Mucosa of descending colon (tissue), 3 donors: ENCODE measurements at regions not wholly inside any gene's neighbourhood (a gene's known extent, or its start where the extent isn't known, plus 50 kb on each side); places are given as distances from the start of the nearest gene placed in this dataset.

Experiments used
- ATAC-seq: fragments of 200-7000 bp; cut with Tn5 transposase; one replicate; pipeline ENCODE4 v1.9.1; 2020; ENCODE audit warnings: mild to moderate bottlenecking, moderate library complexity
- DNase-seq, 3 donors: peaks; one replicate each; pipeline ENCODE4 v3.0.0-alpha.2; 2020
- H3K36me3 ChIP-seq: fragments of 200-600 bp; one replicate; pipeline ENCODE4 v1.8.0; 2021; ENCODE audit warnings: low read depth, mild to moderate bottlenecking
- H3K4me1 ChIP-seq: fragments of 200-600 bp; one replicate; pipeline ENCODE4 v1.8.0; 2021; ENCODE audit warnings: low read depth, mild to moderate bottlenecking
- H3K4me3 ChIP-seq: fragments of 200-600 bp; one replicate; pipeline ENCODE4 v1.8.0; 2021; ENCODE audit warnings: mild to moderate bottlenecking
- H3K9me3 ChIP-seq: fragments of 200-600 bp; one replicate; pipeline ENCODE4 v1.8.0; 2021; ENCODE audit warnings: mild to moderate bottlenecking
- intact Hi-C, 2 donors: fragments of 100-400 bp; cut with DNase I in 1 of 2; cut with micrococcal nuclease in 1 of 2; formaldehyde crosslinking; loops; one replicate each; pipeline versions ENCODE4 v1.11.0 to v1.11.1; 2022; cut with DNase I, micrococcal nuclease
- TF ChIP-seq, protein P1 (sequence below): fragments of 200-600 bp; IDR thresholded peaks from one replicate; pipeline ENCODE4 v1.8.0; 2022; ENCODE audit warnings: antibody characterized with exemption, mild to moderate bottlenecking
- donor health status: DM: no; HTN: no; CAD: no; lungs with moderate emphysema.
- donor health status: DM: no; HTN: no; CAD: no.
- donor health status: DM: no; HTN: yes; CAD: no.

GRCh38 chr5:52476346-52476745 is 311.4 kb upstream of the ITGA1 start:
- TF ChIP-seq, protein P1, sequence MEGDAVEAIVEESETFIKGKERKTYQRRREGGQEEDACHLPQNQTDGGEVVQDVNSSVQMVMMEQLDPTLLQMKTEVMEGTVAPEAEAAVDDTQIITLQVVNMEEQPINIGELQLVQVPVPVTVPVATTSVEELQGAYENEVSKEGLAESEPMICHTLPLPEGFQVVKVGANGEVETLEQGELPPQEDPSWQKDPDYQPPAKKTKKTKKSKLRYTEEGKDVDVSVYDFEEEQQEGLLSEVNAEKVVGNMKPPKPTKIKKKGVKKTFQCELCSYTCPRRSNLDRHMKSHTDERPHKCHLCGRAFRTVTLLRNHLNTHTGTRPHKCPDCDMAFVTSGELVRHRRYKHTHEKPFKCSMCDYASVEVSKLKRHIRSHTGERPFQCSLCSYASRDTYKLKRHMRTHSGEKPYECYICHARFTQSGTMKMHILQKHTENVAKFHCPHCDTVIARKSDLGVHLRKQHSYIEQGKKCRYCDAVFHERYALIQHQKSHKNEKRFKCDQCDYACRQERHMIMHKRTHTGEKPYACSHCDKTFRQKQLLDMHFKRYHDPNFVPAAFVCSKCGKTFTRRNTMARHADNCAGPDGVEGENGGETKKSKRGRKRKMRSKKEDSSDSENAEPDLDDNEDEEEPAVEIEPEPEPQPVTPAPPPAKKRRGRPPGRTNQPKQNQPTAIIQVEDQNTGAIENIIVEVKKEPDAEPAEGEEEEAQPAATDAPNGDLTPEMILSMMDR = no peak
- no peak for ATAC-seq
- no peaks in the 10 kb centered on the region for H3K9me3 ChIP-seq

DNA sequence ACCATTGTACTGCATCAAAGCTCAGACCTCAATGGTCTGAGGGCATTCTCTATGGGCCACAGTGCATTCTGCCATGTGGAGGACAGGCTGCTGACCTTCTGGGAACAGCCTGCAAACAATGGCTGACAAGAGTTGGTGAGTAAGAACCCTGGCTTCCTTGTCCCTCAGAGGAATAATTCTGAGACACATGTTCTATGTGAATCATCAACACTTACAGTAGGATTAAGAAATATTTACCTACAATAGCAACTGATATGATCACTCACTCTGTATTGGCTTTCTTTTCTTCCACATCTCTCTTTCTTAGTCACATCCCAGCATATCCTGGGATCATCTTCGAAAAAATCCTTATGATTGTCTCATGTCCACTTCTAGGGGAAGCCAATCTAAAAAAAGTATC is 306.5 kb upstream of the ITGA1 start:
- TF ChIP-seq, protein P1 = no peak
- Histone ChIP-seq H3K4me3 (no peak overlapping the region), H3K9me3 (no peaks in the 10 kb centered on the region), H3K4me1 (no peaks in the 10 kb centered on the region), H3K36me3 (no peaks in the 10 kb centered on the region)
- no peak for DNase-seq
- ATAC-seq = no peak
- intact Hi-C loops = no loop called here

More at GRCh38 chr5:52476346-52476745, 311.4 kb upstream of the ITGA1 start:
- no peak for DNase-seq
- H3K4me1 ChIP-seq = no peaks in the 10 kb centered on the region
- intact Hi-C loops = no loop called here
- H3K36me3 ChIP-seq = no peaks in the 10 kb centered on the region
- no peak overlapping the region for H3K4me3 ChIP-seq

GRCh38 chr5:52481851-52482250 is 305.9 kb upstream of the ITGA1 start:
- H3K4me3 ChIP-seq = no peak overlapping the region
- intact Hi-C loops = no loop called here
- no peaks in the 10 kb centered on the region for H3K4me1 ChIP-seq
- no peaks in the 10 kb centered on the region for H3K36me3 ChIP-seq
- TF ChIP-seq, protein P1 = no peak
- H3K9me3 ChIP-seq = no peaks in the 10 kb centered on the region
- no peak for DNase-seq
- no peak for ATAC-seq

- TF ChIP-seq, protein P1 = no peak
- Histone ChIP-seq H3K4me1 (no peaks in the 10 kb centered on the region), H3K4me3 (no peak overlapping the region), H3K9me3 (no peaks in the 10 kb centered on the region), H3K36me3 (no peaks in the 10 kb centered on the region)
- ATAC-seq = peak; percentile 34
- no peak for DNase-seq
- intact Hi-C loops = no loop called here
Measured at GRCh38 chr5:52491071-52491787, 296.5 kb upstream of the ITGA1 start.

DNA sequence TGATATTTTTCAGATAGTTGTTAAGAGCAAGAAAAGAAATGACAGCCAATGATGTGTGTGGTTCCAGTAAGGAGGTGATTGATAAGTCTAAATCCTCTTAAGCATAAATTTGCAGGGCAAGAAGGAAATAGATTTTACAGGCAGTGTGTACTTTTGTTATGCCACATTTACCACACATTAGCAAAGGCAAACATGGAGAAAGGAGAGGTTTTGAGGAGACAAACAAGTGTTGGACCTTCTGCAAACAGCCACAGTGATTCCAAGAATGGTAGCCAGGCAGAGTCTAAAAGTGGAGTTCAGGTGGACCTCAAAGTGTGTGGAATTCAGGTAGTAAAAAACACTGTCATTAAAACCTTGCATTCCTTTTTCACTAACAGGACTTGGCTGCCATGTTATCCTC is 295.9 kb upstream of the ITGA1 start:
- Histone ChIP-seq H3K36me3 (no peaks in the 10 kb centered on the region), H3K4me1 (no peaks in the 10 kb centered on the region), H3K4me3 (no peak overlapping the region), H3K9me3 (no peaks in the 10 kb centered on the region)
- DNase-seq (no peak), ATAC-seq (no peak)
- intact Hi-C loops = no loop called here
- TF ChIP-seq, protein P1 = no peak
